Nephron progenitor cell (in vitro differentiated cells): ENCODE measurements at regions not wholly inside any gene's neighbourhood (a gene's known extent, or its start where the extent isn't known, plus 50 kb on each side); places are given as distances from the start of the nearest gene placed in this dataset.
A peak's percentile ranks its signal among the peaks of the same experiment; 100 is the strongest.

ENCODE experiments used
- DNase-seq: peaks from one replicate; pipeline ENCODE4 v3.0.0; 2021
- H3K27ac Mint-ChIP-seq: 2 replicates; pipeline ENCODE4 v1.8.0; 2021; ENCODE audit warnings: mild to moderate bottlenecking, moderate library complexity, mixed read lengths
- H3K27me3 Mint-ChIP-seq: 2 replicates; pipeline ENCODE4 v1.8.0; 2021; ENCODE audit warnings: mild to moderate bottlenecking, low read depth, mixed read lengths; ENCODE audit not compliant: poor library complexity
- H3K36me3 Mint-ChIP-seq: 2 replicates; pipeline ENCODE4 v1.8.0; 2021; ENCODE audit warnings: low read depth, mixed read lengths
- H3K4me1 Mint-ChIP-seq: 2 replicates; pipeline ENCODE4 v1.8.0; 2021; ENCODE audit warnings: mixed read lengths
- H3K4me3 Mint-ChIP-seq: 2 replicates; pipeline ENCODE4 v1.8.0; 2021; ENCODE audit warnings: mild to moderate bottlenecking, moderate library complexity, mixed read lengths
- H3K9me3 Mint-ChIP-seq: 2 replicates; pipeline ENCODE4 v1.8.0; 2021; ENCODE audit warnings: mild to moderate bottlenecking, moderate library complexity, mixed read lengths
- TF ChIP-seq, protein P1 (sequence below): fragments of 200-600 bp; sonication (generic); IDR thresholded peaks from 2 replicates; pipeline ENCODE4 v1.5.0; 2021; ENCODE audit warnings: antibody characterized with exemption

DNA sequence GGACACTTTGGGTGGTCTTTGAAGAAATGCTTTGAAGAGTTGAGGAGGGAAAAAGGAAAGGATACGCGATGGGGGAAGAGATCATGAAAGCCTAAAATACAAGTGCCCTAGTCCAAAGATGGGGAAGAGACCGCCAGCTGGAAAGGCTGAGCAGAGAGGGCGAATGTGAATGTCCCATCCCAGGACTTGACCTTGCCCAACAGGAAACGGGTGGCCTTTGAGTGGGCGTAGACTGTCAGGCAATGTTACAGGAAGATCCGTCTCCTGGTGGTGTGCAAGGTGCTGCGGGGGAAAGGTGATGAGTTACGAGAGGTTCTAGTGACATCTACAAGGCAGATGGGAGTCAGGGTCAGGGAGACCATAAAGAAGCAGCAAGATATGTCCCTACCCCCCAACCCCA is 55.0 kb upstream of the TBXT start:
- H3K9me3 Mint-ChIP-seq: no peaks in the 10 kb centered on the region
- H3K36me3 Mint-ChIP-seq: no peaks in the 10 kb centered on the region
- peaks cover 25% of the 10 kb centered on the region for H3K4me1 Mint-ChIP-seq
- no peak for DNase-seq
- TF ChIP-seq, protein P1, sequence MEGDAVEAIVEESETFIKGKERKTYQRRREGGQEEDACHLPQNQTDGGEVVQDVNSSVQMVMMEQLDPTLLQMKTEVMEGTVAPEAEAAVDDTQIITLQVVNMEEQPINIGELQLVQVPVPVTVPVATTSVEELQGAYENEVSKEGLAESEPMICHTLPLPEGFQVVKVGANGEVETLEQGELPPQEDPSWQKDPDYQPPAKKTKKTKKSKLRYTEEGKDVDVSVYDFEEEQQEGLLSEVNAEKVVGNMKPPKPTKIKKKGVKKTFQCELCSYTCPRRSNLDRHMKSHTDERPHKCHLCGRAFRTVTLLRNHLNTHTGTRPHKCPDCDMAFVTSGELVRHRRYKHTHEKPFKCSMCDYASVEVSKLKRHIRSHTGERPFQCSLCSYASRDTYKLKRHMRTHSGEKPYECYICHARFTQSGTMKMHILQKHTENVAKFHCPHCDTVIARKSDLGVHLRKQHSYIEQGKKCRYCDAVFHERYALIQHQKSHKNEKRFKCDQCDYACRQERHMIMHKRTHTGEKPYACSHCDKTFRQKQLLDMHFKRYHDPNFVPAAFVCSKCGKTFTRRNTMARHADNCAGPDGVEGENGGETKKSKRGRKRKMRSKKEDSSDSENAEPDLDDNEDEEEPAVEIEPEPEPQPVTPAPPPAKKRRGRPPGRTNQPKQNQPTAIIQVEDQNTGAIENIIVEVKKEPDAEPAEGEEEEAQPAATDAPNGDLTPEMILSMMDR: no peak
- H3K27me3 Mint-ChIP-seq: no peaks in the 10 kb centered on the region
- H3K27ac Mint-ChIP-seq: peak overlapping the region; percentile 58
- H3K4me3 Mint-ChIP-seq: peak overlapping the region; percentile 67

DNA sequence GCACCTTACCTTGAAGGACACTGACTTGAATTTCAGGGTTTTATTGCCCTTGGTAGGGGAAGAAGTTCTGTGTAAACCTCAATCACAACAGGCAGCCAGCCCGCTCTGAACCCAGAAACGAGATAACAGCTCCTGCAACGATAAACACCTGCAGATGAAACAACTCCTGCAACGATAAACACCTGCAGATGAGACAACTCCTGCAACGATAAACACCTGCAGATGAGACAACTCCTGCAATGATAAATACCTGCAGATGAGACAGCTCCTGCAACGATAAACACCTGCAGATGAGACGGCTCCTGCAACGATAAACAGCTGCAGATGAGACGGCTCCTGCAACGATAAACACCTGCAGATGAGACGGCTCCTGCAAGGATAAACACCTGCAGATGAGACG is 54.0 kb upstream of the TBXT start:
- DNase-seq: no peak
- TF ChIP-seq, protein P1: no peak
- H3K4me3 Mint-ChIP-seq: no peak overlapping the region
- H3K4me1 Mint-ChIP-seq: peaks cover 25% of the 10 kb centered on the region
- no peaks in the 10 kb centered on the region for H3K36me3 Mint-ChIP-seq
- no peaks in the 10 kb centered on the region for H3K27me3 Mint-ChIP-seq
- no peak overlapping the region for H3K27ac Mint-ChIP-seq
- no peaks in the 10 kb centered on the region for H3K9me3 Mint-ChIP-seq

DNA sequence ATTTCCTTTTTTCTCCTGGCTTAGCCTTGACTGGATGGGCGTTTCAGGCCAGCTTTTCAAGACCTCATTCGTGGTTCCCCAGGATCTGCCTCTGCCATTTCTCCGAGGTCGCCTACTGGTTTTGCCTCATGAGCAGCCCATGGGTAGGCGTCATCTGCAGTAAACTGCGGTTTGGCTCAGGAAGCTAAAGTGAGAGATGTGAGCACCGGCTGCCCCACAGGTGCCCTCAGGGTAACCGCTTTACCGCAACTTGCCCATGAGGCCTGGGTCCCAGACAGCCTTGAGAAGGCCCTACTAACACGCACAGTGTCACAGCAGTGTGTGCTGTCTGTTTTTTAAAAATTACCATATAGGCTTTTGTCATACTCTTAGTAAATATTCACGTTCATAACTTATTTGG is 53.4 kb upstream of the TBXT start:
- H3K27ac Mint-ChIP-seq: no peak overlapping the region
- no peaks in the 10 kb centered on the region for H3K27me3 Mint-ChIP-seq
- TF ChIP-seq, protein P1: no peak
- DNase-seq: no peak
- no peaks in the 10 kb centered on the region for H3K9me3 Mint-ChIP-seq
- no peaks in the 10 kb centered on the region for H3K36me3 Mint-ChIP-seq
- H3K4me1 Mint-ChIP-seq: peaks cover 25% of the 10 kb centered on the region
- H3K4me3 Mint-ChIP-seq: no peak overlapping the region
